Psoas muscle (tissue), 7 donors: ENCODE measurements at regions not wholly inside any gene's neighbourhood (a gene's known extent, or its start where the extent isn't known, plus 50 kb on each side); places are given as distances from the start of the nearest gene placed in this dataset.

ENCODE experiments used
- ATAC-seq, 4 donors: fragments of 200-7000 bp; cut with Tn5 transposase; one replicate each; pipeline ENCODE4 v1.9.1; 2020; ENCODE audit warnings: moderate library complexity in 3 of 4, mild to moderate bottlenecking in 2 of 4
- DNase-seq, 2 donors: peaks; one replicate each; pipeline ENCODE4 v3.0.0-alpha.2; 2020
- H3K27ac ChIP-seq: fragments of 200-600 bp; one replicate; pipeline ENCODE4 v1.8.0; 2022
- H3K27me3 ChIP-seq, 3 donors: fragments of 200-600 bp in 1 of 3; one replicate each; pipeline versions ENCODE4 v1.6.1 to v1.8.0; 2013 to 2022; ENCODE audit warnings: low read length in 2 of 3, mild to moderate bottlenecking in 2 of 3, moderate library complexity in 1 of 3; ENCODE audit not compliant: insufficient read depth in 3 of 3
- H3K36me3 ChIP-seq, 2 donors: fragments of 200-600 bp in 1 of 2; one replicate each; pipeline versions ENCODE4 v1.6.1 to v1.8.0; 2013 to 2022; ENCODE audit warnings: low read depth in 1 of 2, mild to moderate bottlenecking in 1 of 2, moderate library complexity in 1 of 2; ENCODE audit not compliant: insufficient read depth in 1 of 2
- H3K4me1 ChIP-seq: fragments of 200-600 bp; one replicate; pipeline ENCODE4 v1.8.0; 2022
- H3K4me3 ChIP-seq: fragments of 200-600 bp; one replicate; pipeline ENCODE4 v1.8.0; 2022; ENCODE audit warnings: mild to moderate bottlenecking
- H3K9me3 ChIP-seq: fragments of 200-600 bp; one replicate; pipeline ENCODE4 v1.8.0; 2022
- WGBS, 3 donors: extraction: QIAGEN DNeasy Blood & Tissue Kit; methylation state at CpG; one replicate each; pipeline versions ENCODE4 v1.1.6 to v1.1.7; 2013; 5-methylcytosine and 5-hydroxymethylcytosine counted together
- intact Hi-C, 2 donors: fragments of 100-400 bp; cut with DNase I; formaldehyde crosslinking; loops; one replicate each; pipeline versions ENCODE4 v1.11.0 to v1.14.2; 2022
- TF ChIP-seq, protein P1 (sequence below): fragments of 200-600 bp; IDR thresholded peaks from one replicate; pipeline ENCODE4 v1.8.0; 2022; ENCODE audit warnings: antibody characterized with exemption
- donor health status: healthy with polysubstance abuse.
- donor health status: DM: no; HTN: no; CAD: no; lungs with moderate emphysema.
- donor health status: Bipolar disorder and iron deficiency.
- donor health status: healthy.
- donor health status: DM: yes; HTN: yes; CAD: no.
- donor health status: DM: no; HTN: no; CAD: no.
- donor health status: DM: yes; HTN: yes; CAD: no.

DNA sequence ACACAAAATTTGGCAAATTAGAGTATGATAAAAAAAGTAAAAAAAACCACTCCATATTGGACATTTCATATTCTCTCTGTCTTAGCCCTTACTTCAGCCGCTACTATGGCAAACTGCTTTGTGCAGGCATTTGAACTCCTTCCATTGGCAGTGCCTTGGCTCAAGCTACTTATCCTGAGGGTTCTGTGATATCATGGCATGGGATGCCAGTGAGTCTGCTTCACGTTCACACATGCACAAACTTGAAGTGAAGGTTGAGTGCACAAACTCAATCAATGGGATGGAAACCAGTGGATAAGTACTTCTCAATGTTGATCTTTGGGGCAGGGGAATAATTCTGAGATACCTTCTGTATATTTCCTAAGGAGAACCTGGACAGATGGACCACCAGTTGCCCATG lies 117.2 kb downstream of the IL20RB start:
- TF ChIP-seq, protein P1, sequence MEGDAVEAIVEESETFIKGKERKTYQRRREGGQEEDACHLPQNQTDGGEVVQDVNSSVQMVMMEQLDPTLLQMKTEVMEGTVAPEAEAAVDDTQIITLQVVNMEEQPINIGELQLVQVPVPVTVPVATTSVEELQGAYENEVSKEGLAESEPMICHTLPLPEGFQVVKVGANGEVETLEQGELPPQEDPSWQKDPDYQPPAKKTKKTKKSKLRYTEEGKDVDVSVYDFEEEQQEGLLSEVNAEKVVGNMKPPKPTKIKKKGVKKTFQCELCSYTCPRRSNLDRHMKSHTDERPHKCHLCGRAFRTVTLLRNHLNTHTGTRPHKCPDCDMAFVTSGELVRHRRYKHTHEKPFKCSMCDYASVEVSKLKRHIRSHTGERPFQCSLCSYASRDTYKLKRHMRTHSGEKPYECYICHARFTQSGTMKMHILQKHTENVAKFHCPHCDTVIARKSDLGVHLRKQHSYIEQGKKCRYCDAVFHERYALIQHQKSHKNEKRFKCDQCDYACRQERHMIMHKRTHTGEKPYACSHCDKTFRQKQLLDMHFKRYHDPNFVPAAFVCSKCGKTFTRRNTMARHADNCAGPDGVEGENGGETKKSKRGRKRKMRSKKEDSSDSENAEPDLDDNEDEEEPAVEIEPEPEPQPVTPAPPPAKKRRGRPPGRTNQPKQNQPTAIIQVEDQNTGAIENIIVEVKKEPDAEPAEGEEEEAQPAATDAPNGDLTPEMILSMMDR = no peak
- ATAC-seq (no peak), DNase-seq (no peak)
- no peaks in the 10 kb centered on the region for H3K4me1 ChIP-seq
- 76 to 80% (median 78%) methylated on average over 2 of the region's 2 CpGs for WGBS, 3 donors
- H3K27me3 ChIP-seq = no peaks in the 10 kb centered on the region
- intact Hi-C loops = no loop called here
- no peaks in the 10 kb centered on the region for H3K9me3 ChIP-seq
- no peak overlapping the region for H3K4me3 ChIP-seq
- H3K27ac ChIP-seq = no peak overlapping the region
- no peaks in the 10 kb centered on the region for H3K36me3 ChIP-seq

DNA sequence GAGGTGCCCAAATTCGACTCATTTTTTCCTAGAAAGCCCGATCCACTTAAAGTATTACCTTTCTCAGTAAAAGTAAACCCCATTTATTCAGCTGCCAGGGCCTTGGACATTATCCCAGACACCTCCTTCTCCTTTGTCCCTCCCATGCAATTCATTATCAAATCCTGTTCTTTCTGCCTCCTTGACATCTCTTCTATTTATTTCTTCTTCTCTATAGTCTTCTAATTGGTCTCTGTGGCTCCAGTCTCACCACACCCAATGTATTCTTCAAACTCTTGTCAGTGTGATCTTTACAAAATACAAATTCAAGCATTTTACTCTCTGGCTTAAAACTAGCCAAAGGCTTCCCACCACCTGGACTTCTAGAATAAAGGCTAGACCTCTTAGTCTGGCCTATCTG lies 120.3 kb downstream of the IL20RB start:
- Histone ChIP-seq H3K9me3 (no peaks in the 10 kb centered on the region), H3K27ac (no peak overlapping the region), H3K27me3 (no peaks in the 10 kb centered on the region), H3K4me3 (no peak overlapping the region), H3K4me1 (no peaks in the 10 kb centered on the region), H3K36me3 (no peaks in the 10 kb centered on the region)
- ATAC-seq (no peak), DNase-seq (no peak)
- TF ChIP-seq, protein P1 = no peak
- 68 to 91% (median 81%) methylated on average over 2 of the region's 2 CpGs for WGBS, 3 donors
- intact Hi-C loops = no loop called here

DNA sequence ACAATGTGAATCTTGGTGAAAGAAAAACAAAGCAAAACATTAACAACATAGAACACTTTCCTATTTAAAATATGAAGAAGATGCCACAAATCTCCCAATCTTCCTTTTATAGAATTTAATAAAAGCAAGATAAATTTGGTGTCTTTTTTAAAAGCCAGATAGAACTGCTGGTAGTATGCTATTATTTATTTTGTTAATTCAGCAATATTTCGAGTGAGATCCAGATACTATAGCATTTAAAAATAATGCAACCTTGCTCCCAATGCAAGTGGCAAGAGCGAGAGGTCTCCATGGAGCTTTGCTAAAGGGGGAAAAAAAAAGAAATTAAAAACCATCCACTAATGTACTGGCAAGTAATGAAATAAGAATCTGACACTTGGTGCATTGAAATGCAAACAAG lies 121.8 kb downstream of the IL20RB start:
- no peaks in the 10 kb centered on the region for H3K36me3 ChIP-seq
- TF ChIP-seq, protein P1 = no peak
- 84 to 93% (median 87%) methylated on average over 2 of the region's 2 CpGs for WGBS, 3 donors

DNA sequence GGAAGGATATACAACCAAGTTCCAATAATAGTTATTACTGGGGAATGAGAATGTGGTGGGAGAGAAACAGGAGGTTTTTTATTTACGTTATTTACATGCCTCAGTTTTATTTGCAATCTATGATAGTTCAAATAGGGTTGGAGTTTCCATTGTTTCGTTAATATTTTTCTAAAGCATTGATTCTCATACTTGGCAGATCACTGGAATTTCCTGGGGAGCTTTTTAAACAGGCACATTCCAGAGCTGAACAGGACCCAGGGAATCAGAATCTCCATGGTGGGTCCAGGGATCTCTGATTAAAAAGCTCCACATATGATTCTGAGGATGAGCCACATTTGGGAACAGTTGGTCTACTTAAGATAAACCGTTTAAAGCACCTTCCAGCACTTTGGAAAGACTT lies 123.9 kb downstream of the IL20RB start:
- Histone ChIP-seq H3K27me3 (no peaks in the 10 kb centered on the region), H3K4me3 (no peak overlapping the region), H3K27ac (no peak overlapping the region), H3K36me3 (no peaks in the 10 kb centered on the region), H3K4me1 (no peaks in the 10 kb centered on the region), H3K9me3 (no peaks in the 10 kb centered on the region)
- TF ChIP-seq, protein P1 = no peak
- intact Hi-C loops = no loop called here
- WGBS, 3 donors = 61 to 66% (median 64%) methylated on average over 3 of the region's 3 CpGs
- ATAC-seq (no peak), DNase-seq (no peak)

More for the DNA sequence above, 121.8 kb downstream of the IL20RB start:
- intact Hi-C loops = no loop called here
- no peak for ATAC-seq
- H3K4me3 ChIP-seq = no peak overlapping the region
- DNase-seq = no peak
- H3K27me3 ChIP-seq = no peaks in the 10 kb centered on the region
- H3K9me3 ChIP-seq = no peaks in the 10 kb centered on the region
- no peaks in the 10 kb centered on the region for H3K4me1 ChIP-seq
- H3K27ac ChIP-seq = no peak overlapping the region

DNA sequence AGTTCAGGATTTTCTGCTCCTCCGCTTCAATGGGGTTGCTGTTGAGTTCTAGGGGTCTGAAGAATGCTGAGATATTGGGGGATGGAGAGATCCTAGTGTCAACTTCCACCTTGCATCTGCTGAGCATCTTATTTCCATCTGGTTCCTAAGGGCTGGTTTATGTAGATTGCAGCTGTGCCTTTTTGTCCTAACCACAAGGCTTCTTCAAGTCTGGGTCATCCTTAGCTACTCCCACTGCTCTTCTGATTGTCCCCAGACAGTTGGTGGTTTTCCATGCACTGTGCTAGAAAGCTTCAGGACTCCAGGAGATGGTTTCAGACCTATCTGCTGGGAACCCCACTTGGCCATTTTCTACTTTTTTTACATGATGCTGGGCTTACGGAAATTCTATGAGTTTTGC lies 125.0 kb downstream of the IL20RB start:
- intact Hi-C loops = no loop called here
- H3K4me3 ChIP-seq = no peak overlapping the region
- DNase-seq = no peak
- TF ChIP-seq, protein P1 = no peak
- no peak overlapping the region for H3K27ac ChIP-seq
- H3K36me3 ChIP-seq = no peaks in the 10 kb centered on the region
- no peaks in the 10 kb centered on the region for H3K27me3 ChIP-seq
- WGBS, 3 donors = 75 to 85% (median 81%) methylated on average over 2 of the region's 2 CpGs
- H3K4me1 ChIP-seq = no peaks in the 10 kb centered on the region
- ATAC-seq = no peak
- no peaks in the 10 kb centered on the region for H3K9me3 ChIP-seq
